Breast epithelium (tissue), 4 donors: ENCODE measurements at regions not wholly inside any gene's neighbourhood (a gene's known extent, or its start where the extent isn't known, plus 50 kb on each side); places are given as distances from the start of the nearest gene placed in this dataset.

ENCODE experiments used
- DNase-seq, 2 donors: peaks; one replicate each; pipeline ENCODE4 v3.0.0-alpha.2; 2019; ENCODE audit warnings: low spot score in 2 of 2
- H3K27ac ChIP-seq, 2 donors: fragments of 200-600 bp; sonication (generic) in 1 of 2; one replicate each; pipeline ENCODE4 v1.5.1; 2016 to 2019; ENCODE audit warnings: mild to moderate bottlenecking in 1 of 2
- H3K27me3 ChIP-seq, 2 donors: fragments of 200-600 bp; sonication (generic) in 1 of 2; one replicate each; pipeline versions ENCODE4 v1.5.1 to v1.6.0; 2017 to 2019; ENCODE audit warnings: control low read depth in 1 of 2, mild to moderate bottlenecking in 1 of 2
- H3K36me3 ChIP-seq: fragments of 200-600 bp; one replicate; pipeline ENCODE4 v1.5.1; 2019
- H3K4me1 ChIP-seq, 2 donors: fragments of 200-600 bp; sonication (generic); one replicate each; pipeline ENCODE4 v1.5.1; 2016 to 2019; ENCODE audit warnings: control low read depth in 1 of 2
- H3K4me3 ChIP-seq, 3 donors: fragments of 200-600 bp; sonication (generic); 1 replicate in 2 of 3; 2 replicates in 1 of 3; pipeline ENCODE4 v1.5.1; 2016 to 2019; ENCODE audit warnings: mild to moderate bottlenecking in 3 of 3, moderate library complexity in 2 of 3
- H3K9me3 ChIP-seq, 2 donors: fragments of 200-600 bp; sonication (generic) in 1 of 2; one replicate each; pipeline ENCODE4 v1.5.1; 2016 to 2019; ENCODE audit warnings: control low read depth in 1 of 2
- CTCF ChIP-seq, 3 donors: fragments of 450-650 bp; IDR thresholded peaks; one replicate each; pipeline ENCODE4 v1.5.1; 2016 to 2017; ENCODE audit warnings: antibody characterized with exemption in 3 of 3, mild to moderate bottlenecking in 3 of 3, moderate library complexity in 3 of 3
- POLR2A ChIP-seq: fragments of 450-650 bp; IDR thresholded peaks from one replicate; pipeline ENCODE4 v1.6.1; 2016; ENCODE audit warnings: antibody characterized with exemption, mild to moderate bottlenecking, moderate library complexity
- POLR2AphosphoS5 ChIP-seq, 3 donors: sonication (generic); formaldehyde crosslinking; IDR thresholded peaks; one replicate each; pipeline ENCODE4 v1.6.1; 2017; ENCODE audit warnings: antibody characterized with exemption in 3 of 3
- intact Hi-C: fragments of 100-400 bp; cut with DNase I; formaldehyde crosslinking; loops from one replicate; pipeline ENCODE4 v1.15.1; 2023; ENCODE audit warnings: low total_unique reads

GRCh38 chr15:38991701-38992100, 427.1 kb upstream of the RASGRP1 start:
- Histone ChIP-seq H3K4me3 (no peak overlapping the region), H3K36me3 (no peaks in the 10 kb centered on the region), H3K4me1 (peaks cover 0 to 8% of the 10 kb centered on the region in 2 donors), H3K27me3 (no peaks in the 10 kb centered on the region), H3K9me3 (no peaks in the 10 kb centered on the region), H3K27ac (no peak overlapping the region)
- DNase-seq, result no peak
- TF ChIP-seq CTCF (IDR thresholded peaks at IDR 0.05) (no peak), POLR2AphosphoS5 (IDR thresholded peaks at IDR 0.05) (no peak), POLR2A (no peak)
- intact Hi-C loops, result no loop called here

- no peak overlapping the region for H3K27ac ChIP-seq
- no peak for DNase-seq
- H3K36me3 ChIP-seq, result no peaks in the 10 kb centered on the region
- no peak for TF ChIP-seq CTCF (IDR thresholded peaks at IDR 0.05)
- H3K4me1 ChIP-seq, result peaks cover 0 to 10% of the 10 kb centered on the region in 2 donors
- intact Hi-C loops, result no loop called here
- H3K27me3 ChIP-seq, result no peaks in the 10 kb centered on the region
- no peaks in the 10 kb centered on the region for H3K9me3 ChIP-seq
- no peak overlapping the region for H3K4me3 ChIP-seq
Observed at GRCh38 chr15:38992506-38992905, 427.9 kb upstream of the RASGRP1 start.

GRCh38 chr15:38992930-38993329, 428.3 kb upstream of the RASGRP1 start:
- Histone ChIP-seq H3K36me3 (no peaks in the 10 kb centered on the region), H3K27ac (no peak overlapping the region), H3K9me3 (no peaks in the 10 kb centered on the region), H3K4me3 (no peak overlapping the region), H3K4me1 (peaks cover 0 to 10% of the 10 kb centered on the region in 2 donors), H3K27me3 (no peaks in the 10 kb centered on the region)
- TF ChIP-seq CTCF (IDR thresholded peaks at IDR 0.05) (no peak), POLR2AphosphoS5 (IDR thresholded peaks at IDR 0.05) (no peak), POLR2A (no peak)
- intact Hi-C loops, result no loop called here
- no peak for DNase-seq

- intact Hi-C loops, result no loop called here
- Histone ChIP-seq H3K4me1 (peaks cover 0 to 10% of the 10 kb centered on the region in 2 donors), H3K9me3 (no peaks in the 10 kb centered on the region), H3K4me3 (no peak overlapping the region), H3K27ac (no peak overlapping the region), H3K27me3 (no peaks in the 10 kb centered on the region), H3K36me3 (no peaks in the 10 kb centered on the region)
- no peak for DNase-seq
- TF ChIP-seq POLR2A (no peak), POLR2AphosphoS5 (IDR thresholded peaks at IDR 0.05) (no peak), CTCF (IDR thresholded peaks at IDR 0.05) (no peak)
Observed at GRCh38 chr15:38994310-38994709, 429.7 kb upstream of the RASGRP1 start.

GRCh38 chr15:38996111-38996631, 431.6 kb upstream of the RASGRP1 start:
- H3K9me3 ChIP-seq, result no peaks in the 10 kb centered on the region
- no peak for TF ChIP-seq POLR2A
- no peaks in the 10 kb centered on the region for H3K36me3 ChIP-seq
- H3K27me3 ChIP-seq, result no peaks in the 10 kb centered on the region
- peaks cover 0 to 10% of the 10 kb centered on the region in 2 donors for H3K4me1 ChIP-seq
- no peak overlapping the region for H3K4me3 ChIP-seq
- intact Hi-C loops, result no loop called here
- DNase-seq, result no peak
- H3K27ac ChIP-seq, result peak overlapping the region; percentile 8 to 56

- no peaks in the 10 kb centered on the region for H3K9me3 ChIP-seq
- H3K36me3 ChIP-seq, result no peaks in the 10 kb centered on the region
- no peak overlapping the region for H3K27ac ChIP-seq
- no peaks in the 10 kb centered on the region for H3K27me3 ChIP-seq
- peaks cover 0 to 10% of the 10 kb centered on the region in 2 donors for H3K4me1 ChIP-seq
- H3K4me3 ChIP-seq, result no peak overlapping the region
- no peak for DNase-seq
- intact Hi-C loops, result no loop called here
- TF ChIP-seq POLR2AphosphoS5 (IDR thresholded peaks at IDR 0.05) (no peak), POLR2A (no peak), CTCF (IDR thresholded peaks at IDR 0.05) (no peak)
Observed at GRCh38 chr15:38997841-38998240, 433.2 kb upstream of the RASGRP1 start.
